ENCODE measurements at regions not wholly inside any gene's neighbourhood (a gene's known extent, or its start where the extent isn't known, plus 50 kb on each side); places are given as distances from the start of the nearest gene placed in this dataset.
"Not testable (repeated sequence)": the region's sequence is repeated elsewhere in the genome, so short reads cannot be mapped to it uniquely, and the experiment has no call there.

DNA sequence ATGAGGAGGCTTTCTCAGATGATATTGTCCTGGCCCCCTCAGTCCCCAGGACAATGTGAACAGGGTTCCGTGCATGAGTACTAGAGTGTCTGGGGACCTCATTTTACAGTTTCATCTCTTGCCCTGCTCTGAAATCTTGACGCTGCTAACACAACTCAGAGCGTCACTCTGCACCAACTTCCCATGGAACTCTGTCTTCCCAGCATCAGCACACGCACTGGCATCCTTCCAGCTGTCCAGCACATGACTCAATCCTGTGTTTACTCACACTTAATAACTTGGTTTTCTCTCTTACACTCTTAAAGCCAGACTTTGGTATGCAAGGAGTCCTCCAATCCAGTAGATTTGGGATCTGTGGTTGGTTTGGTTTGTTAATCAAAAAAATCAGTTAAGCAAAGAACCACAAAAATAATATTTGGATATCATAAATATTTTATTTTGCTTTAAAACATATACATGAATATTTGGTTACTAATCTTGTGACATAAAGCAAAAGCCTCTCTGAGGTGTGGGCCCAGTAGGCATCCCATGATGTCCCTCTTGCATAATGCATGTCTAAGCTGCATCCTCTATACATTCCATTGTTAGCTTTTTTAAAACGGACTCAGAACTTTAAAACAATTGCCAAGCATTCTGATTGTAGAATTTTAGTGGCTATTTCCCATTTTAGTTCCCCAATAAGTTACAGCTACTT, 131.0 kb downstream of the CXCL12 start:
- H3K4me3 ChIP-seq: no peak overlapping the region
- H3K9me3 ChIP-seq: no peaks in the 10 kb centered on the region
- DNase-seq: no peak
- TF ChIP-seq, protein P1, sequence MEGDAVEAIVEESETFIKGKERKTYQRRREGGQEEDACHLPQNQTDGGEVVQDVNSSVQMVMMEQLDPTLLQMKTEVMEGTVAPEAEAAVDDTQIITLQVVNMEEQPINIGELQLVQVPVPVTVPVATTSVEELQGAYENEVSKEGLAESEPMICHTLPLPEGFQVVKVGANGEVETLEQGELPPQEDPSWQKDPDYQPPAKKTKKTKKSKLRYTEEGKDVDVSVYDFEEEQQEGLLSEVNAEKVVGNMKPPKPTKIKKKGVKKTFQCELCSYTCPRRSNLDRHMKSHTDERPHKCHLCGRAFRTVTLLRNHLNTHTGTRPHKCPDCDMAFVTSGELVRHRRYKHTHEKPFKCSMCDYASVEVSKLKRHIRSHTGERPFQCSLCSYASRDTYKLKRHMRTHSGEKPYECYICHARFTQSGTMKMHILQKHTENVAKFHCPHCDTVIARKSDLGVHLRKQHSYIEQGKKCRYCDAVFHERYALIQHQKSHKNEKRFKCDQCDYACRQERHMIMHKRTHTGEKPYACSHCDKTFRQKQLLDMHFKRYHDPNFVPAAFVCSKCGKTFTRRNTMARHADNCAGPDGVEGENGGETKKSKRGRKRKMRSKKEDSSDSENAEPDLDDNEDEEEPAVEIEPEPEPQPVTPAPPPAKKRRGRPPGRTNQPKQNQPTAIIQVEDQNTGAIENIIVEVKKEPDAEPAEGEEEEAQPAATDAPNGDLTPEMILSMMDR (IDR thresholded peaks at IDR 0.05): no peak
- no peaks in the 10 kb centered on the region for H3K4me1 ChIP-seq
- H3K27me3 ChIP-seq: no peaks in the 10 kb centered on the region
- no peaks in the 10 kb centered on the region for H3K36me3 ChIP-seq
- H3K9ac ChIP-seq (ENCODE audit: low read depth in 2 of 2, low read length in 2 of 2): no peak overlapping the region
- intact Hi-C loops (cut with DNase I): no loop called here
- H3K27ac ChIP-seq: no peak overlapping the region

DNA sequence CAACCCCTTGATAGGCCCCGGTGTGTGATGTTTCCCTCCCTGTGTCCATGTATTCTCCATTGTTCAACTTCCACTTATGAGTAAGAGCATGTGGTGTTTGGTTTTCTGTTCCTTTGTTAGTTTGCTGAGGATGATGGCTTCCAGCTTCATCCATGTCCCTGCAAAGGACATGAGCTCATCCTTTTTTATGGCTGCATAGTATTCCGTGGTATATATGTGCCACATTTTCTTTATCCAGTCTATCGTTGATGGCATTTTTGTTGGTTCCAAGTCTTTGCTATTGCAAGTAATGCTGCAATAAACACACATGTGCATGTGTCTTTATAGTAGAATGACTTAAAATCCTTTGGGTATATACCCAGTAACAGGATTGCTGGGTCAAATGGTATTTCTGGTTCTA, 132.3 kb downstream of the CXCL12 start:
- DNase-seq; intact Hi-C loops (cut with DNase I); H3K9me3 ChIP-seq; H3K4me3 ChIP-seq; H3K27me3 ChIP-seq; H3K27ac ChIP-seq; H3K9ac ChIP-seq (ENCODE audit: low read depth in 2 of 2, low read length in 2 of 2); H3K36me3 ChIP-seq; H3K4me1 ChIP-seq: not testable (repeated sequence)

DNA sequence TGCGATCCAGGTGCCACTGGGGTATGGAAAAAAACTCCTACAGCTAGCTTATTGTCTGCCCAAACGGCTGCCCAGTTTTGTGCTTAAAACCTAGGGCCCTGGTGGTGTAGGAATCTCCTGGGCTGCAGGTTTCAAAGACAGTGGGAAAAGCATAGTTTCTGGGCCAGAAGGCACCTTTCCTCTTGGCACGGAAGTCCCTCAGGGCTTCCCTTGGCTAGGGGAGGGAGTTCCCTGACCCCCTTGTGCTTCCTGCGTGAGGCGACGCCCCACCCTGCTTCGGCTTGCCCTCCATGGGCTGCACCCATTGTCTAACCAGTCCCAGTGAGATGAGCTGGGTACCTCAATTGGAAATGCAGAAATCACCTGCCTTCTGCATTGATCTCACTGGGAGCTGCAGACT, 135.0 kb downstream of the CXCL12 start:
- H3K36me3 ChIP-seq; H3K27ac ChIP-seq; H3K4me1 ChIP-seq; H3K4me3 ChIP-seq; H3K27me3 ChIP-seq; H3K9me3 ChIP-seq; DNase-seq; intact Hi-C loops (cut with DNase I); H3K9ac ChIP-seq (ENCODE audit: low read depth in 2 of 2, low read length in 2 of 2): not testable (repeated sequence)

DNA sequence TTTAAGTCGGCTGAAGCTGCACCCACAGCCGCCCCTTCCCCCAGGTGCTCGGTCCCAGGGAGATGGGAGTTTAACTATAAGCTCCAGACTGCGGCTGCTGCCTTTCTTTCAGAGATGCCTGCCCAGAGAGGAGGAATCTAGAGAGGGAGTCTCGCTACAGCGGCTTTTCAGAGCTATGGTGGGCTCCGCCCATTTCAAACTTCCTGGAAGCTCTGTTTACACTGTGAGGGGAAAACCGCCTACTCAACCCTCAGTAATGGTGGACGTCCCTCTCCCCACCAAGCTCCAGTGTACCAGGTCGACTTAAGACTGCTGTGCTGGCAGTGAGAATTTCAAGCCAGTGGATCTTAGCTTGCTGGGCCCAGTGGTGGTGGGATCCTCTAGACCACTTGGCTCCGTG, 135.4 kb downstream of the CXCL12 start:
- intact Hi-C loops (cut with DNase I): no loop called here
- H3K27me3 ChIP-seq: no peaks in the 10 kb centered on the region
- no peak overlapping the region for H3K9ac ChIP-seq (ENCODE audit: low read depth in 2 of 2, low read length in 2 of 2)
- DNase-seq: no peak
- no peak overlapping the region for H3K27ac ChIP-seq
- H3K4me3 ChIP-seq: no peak overlapping the region
- TF ChIP-seq, protein P1 (IDR thresholded peaks at IDR 0.05): no peak
- no peaks in the 10 kb centered on the region for H3K9me3 ChIP-seq
- no peaks in the 10 kb centered on the region for H3K4me1 ChIP-seq
- no peaks in the 10 kb centered on the region for H3K36me3 ChIP-seq

DNA sequence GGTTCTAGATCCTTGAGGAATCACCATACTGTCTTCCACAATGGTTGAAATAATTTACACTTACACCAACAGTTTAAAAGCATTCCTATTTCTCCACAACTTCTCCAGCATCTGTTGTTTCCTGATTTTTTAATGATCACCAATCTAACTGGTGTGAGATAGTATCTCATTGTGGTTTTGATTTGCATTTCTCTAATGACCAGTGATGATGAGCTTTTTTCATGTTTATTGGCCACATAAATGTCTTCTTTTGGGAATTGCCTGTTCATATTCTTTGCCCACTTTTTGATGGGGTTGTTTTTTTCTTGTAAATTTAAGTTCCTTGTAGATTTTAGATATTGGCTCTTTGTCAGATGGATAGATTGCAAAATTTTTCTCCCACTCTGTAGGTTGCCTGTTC, 138.2 kb downstream of the CXCL12 start:
- H3K4me3 ChIP-seq; intact Hi-C loops (cut with DNase I); H3K27ac ChIP-seq; H3K9ac ChIP-seq (ENCODE audit: low read depth in 2 of 2, low read length in 2 of 2); H3K36me3 ChIP-seq; H3K27me3 ChIP-seq; DNase-seq; H3K9me3 ChIP-seq; H3K4me1 ChIP-seq: not testable (repeated sequence)

DNA sequence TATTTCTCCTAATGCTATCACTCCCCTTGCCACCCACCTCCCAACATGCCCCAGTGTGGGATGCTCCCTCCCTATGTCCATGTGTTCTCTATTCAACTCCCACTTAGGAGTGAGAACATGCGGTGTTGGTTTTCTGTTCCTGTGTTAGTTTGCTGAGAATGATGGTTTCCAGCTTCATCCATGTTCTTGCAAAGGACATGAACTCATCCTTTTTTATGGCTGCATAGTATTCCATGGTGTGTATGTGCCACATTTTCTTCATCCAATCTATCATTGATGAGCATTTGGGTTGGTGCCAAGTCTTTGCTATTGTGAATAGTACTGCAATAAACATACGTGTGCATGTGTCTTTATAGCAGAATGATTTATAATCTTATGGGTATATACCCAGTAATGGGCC, 138.6 kb downstream of the CXCL12 start:
- intact Hi-C loops (cut with DNase I); H3K9ac ChIP-seq (ENCODE audit: low read depth in 2 of 2, low read length in 2 of 2); DNase-seq; H3K36me3 ChIP-seq; H3K27me3 ChIP-seq; H3K9me3 ChIP-seq; H3K27ac ChIP-seq; H3K4me3 ChIP-seq; H3K4me1 ChIP-seq: not testable (repeated sequence)

DNA sequence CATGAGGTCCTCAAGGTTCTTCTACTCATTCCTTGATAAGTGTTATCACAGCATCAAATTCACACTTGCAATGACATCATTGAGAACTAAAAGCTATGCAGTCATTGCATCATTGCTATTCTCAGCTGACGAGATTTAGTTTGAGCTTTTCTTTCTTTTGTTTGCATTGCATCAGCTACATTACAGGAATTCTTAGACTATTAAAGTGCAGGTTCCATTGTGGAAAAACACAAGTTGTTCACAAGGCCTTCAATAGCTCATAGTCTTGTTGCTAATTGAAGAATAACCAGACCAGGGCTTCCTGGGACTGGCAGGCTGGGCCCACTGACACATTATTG, 139.3 kb downstream of the CXCL12 start:
- TF ChIP-seq, protein P1 (IDR thresholded peaks at IDR 0.05): no peak
- intact Hi-C loops (cut with DNase I): no loop called here

More for the DNA sequence above, 139.3 kb downstream of the CXCL12 start:
- Histone ChIP-seq H3K36me3 (no peaks in the 10 kb centered on the region), H3K27ac (no peak overlapping the region), H3K9ac (ENCODE audit: low read depth in 2 of 2, low read length in 2 of 2) (no peak overlapping the region), H3K27me3 (no peaks in the 10 kb centered on the region), H3K9me3 (no peaks in the 10 kb centered on the region), H3K4me1 (no peaks in the 10 kb centered on the region), H3K4me3 (no peak overlapping the region)
- DNase-seq: no peak
